Erythroblast (primary cell): ENCODE measurements at regions not wholly inside any gene's neighbourhood (a gene's known extent, or its start where the extent isn't known, plus 50 kb on each side); places are given as distances from the start of the nearest gene placed in this dataset.

ENCODE experiments used
- GATA1 ChIP-seq: IDR thresholded peaks from 2 replicates; pipeline ENCODE4 v1.6.1; 2011; ENCODE audit warnings: low read depth, mild to moderate bottlenecking, control low read depth, low read length, moderate library complexity
- POLR2A ChIP-seq: IDR thresholded peaks from 2 replicates; pipeline ENCODE4 v1.6.1; 2011; ENCODE audit warnings: mild to moderate bottlenecking, low read length

DNA sequence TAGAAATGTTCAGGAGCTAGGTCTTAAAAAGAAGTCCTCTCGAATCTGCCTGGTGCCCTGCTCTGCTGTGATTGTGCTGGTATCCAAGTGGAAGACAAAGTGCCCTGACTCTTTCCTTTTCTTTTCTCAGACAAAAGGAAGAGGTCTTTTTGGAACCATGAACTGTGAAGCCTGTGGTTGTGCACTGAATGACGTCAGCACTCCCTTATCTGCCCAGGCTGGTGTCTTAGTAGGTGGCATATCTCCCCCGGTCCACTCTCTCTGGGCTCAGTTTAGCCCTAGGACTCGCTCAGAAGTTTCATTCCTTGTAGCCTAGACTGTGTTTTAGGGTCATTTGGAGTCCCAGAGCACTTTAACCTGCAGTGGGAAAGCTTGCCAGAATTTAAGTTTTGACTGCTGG is 400.3 kb upstream of the CT83 start:
- TF ChIP-seq POLR2A (no peak), GATA1 (no peak)
